ENCODE measurements at regions not wholly inside any gene's neighbourhood (a gene's known extent, or its start where the extent isn't known, plus 50 kb on each side); places are given as distances from the start of the nearest gene placed in this dataset.

DNA sequence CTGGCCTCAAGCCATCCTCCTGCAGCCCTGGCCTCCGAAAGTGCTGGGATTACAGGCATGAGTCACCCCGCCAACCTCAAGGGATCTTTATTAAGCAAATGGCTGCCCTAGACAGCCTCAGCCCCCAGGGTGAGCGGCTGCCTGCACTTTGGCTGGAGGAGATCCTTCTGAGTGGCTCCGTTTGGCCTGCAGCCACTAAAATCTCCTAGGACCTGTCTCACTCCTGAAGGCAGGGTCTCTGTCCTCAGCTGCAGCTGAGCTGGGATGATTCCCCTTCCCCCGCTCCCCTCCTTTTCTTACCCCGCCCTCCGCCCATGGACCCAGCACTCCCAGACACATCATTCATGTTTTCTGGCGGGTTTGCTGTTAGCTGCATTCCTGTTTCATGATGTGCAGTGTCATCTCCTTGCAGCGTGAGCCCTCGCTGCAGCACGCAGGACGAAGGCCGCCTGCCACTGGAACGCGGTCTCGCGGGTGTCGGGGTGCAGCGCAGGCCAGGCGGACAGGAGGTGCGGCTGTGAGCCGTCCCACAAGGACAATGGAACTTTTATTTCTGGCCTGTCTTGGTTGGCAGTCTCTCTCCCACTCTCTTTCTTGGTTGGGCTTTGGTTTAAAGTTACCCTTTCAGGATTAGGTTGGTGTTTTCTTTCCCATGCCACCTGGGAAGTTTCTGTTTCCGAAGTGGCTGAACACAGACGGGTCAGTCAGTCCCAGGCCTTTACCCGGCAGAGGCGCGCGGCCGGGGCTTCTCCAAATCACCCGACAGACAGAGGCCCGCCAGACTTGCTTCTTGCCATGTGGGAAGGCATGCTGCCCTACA lies 137.1 kb downstream of the FOXD1 start:
- no peaks in the 10 kb centered on the region for H3K9me3 Mint-ChIP-seq
- DNase-seq (ENCODE audit: low spot score), result no peak
- no peak overlapping the region for H3K4me3 Mint-ChIP-seq (ENCODE audit: low read depth)
- H3K27ac Mint-ChIP-seq, result no peak overlapping the region
- H3K4me1 Mint-ChIP-seq (ENCODE audit: low read depth), result no peaks in the 10 kb centered on the region
- H3K36me3 Mint-ChIP-seq (ENCODE audit: low read depth), result no peaks in the 10 kb centered on the region
- peaks cover 56% of the 10 kb centered on the region for H3K27me3 Mint-ChIP-seq (ENCODE audit: low read depth)
- intact Hi-C loops (cut with micrococcal nuclease), result loop anchor here (5.0 kb wide), 1 partner anchor 66 kb away; no protein-coding TSS in a partner anchor

DNA sequence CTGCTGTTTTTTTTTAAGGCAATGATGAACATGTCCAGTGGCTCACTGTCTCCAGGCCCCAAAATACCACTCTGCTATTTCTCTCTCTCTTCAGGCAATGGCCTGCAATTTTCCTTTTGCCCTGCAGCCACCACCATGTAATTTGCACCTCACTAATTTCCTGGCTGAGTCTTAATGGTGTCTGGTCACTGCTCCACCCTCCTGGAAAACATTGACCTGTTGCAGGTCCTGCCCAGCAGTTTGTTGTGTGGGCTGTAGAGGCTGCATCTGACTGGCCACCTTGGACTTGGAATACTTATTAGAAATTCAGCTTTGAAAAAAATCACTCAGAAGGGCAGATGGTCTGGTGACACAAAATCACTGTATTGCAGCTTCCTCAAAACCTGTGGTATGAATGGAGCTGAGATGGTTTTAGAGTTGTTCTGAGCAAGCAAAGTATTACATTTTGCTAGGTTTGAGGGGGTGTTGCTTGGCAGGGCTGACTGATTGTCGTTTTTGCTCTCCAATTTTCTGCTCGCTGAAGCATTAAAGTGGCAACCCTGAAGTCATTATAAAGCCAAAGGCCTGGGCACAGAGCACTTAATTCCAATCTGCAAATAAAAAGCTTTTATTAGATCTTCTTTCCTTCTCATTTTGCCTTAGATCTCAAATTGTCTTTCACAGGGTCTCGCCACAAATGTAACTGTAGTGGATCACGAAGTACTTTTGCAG lies 134.8 kb downstream of the TMEM174 start:
- Mint-ChIP-seq H3K4me1 (ENCODE audit: low read depth) (peaks cover under 1% of the 10 kb centered on the region), H3K9me3 (no peaks in the 10 kb centered on the region), H3K36me3 (ENCODE audit: low read depth) (no peaks in the 10 kb centered on the region), H3K27me3 (ENCODE audit: low read depth) (peaks cover 65% of the 10 kb centered on the region), H3K27ac (no peak overlapping the region), H3K4me3 (ENCODE audit: low read depth) (no peak overlapping the region)
- intact Hi-C loops (cut with micrococcal nuclease), result no loop called here
- DNase-seq (ENCODE audit: low spot score), result no peak

DNA sequence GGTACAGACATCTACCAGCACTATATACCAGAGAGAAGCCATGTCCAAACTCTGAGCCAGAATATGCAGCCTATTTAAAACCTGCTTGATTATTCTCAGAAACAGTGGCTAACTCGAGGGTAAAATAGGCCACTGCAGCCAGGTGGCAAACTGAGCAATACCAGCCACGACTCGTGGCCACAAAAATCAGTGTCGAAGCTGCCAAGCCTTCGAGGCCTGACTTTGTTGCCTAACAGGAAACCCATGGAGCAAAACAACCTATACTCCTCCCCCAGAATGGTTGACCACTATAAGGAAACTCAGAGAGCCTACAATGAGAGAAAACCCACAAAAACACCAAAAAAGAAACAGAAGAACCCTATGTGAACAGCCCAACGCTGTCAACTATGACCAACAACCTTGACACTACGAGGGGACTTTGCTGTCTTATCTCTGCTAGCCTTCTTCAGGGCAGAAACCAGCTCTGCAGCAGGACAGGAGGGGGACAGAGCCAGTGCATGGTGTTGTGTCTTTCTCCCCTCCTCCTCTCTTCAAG lies 133.8 kb downstream of the TMEM174 start:
- intact Hi-C loops (cut with micrococcal nuclease), result no loop called here
- H3K4me1 Mint-ChIP-seq (ENCODE audit: low read depth), result peaks cover 2% of the 10 kb centered on the region
- H3K4me3 Mint-ChIP-seq (ENCODE audit: low read depth), result no peak overlapping the region
- DNase-seq (ENCODE audit: low spot score), result no peak
- H3K27ac Mint-ChIP-seq, result no peak overlapping the region
- H3K36me3 Mint-ChIP-seq (ENCODE audit: low read depth), result no peaks in the 10 kb centered on the region
- no peaks in the 10 kb centered on the region for H3K9me3 Mint-ChIP-seq
- H3K27me3 Mint-ChIP-seq (ENCODE audit: low read depth), result peaks cover 64% of the 10 kb centered on the region

DNA sequence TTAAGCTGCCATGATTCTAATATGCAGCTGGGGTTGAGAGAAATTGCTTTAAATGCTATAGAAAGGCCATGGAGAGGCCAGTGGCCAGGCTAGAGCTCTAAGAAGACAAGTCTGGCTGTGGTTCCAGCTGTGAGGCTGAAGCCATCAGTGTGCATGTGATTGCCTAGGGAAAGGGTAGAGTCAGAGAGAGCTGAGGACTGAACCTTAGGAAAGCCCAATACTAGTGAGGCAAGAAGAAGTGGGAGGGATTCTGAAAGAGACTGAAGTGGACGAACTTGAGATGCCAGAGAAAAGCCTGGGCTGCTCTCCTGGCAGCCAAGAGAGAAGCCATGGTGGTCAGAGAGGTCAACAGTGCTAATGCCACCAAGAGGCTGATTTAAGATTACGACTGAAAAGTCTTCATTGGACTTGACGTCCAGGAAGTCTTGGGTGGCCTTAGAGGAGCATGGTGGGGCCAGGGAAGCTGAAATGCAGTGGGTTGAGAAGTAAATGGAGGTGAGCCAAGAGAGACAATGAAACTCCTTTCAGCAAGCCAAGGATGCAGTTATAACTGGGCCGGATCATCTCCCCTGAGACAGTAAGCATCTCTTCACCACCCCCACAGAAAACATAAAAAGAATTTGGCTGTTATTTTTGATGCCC lies 133.2 kb downstream of the TMEM174 start:
- Mint-ChIP-seq H3K36me3 (ENCODE audit: low read depth) (no peaks in the 10 kb centered on the region), H3K4me1 (ENCODE audit: low read depth) (peaks cover 2% of the 10 kb centered on the region), H3K9me3 (no peaks in the 10 kb centered on the region), H3K27ac (no peak overlapping the region), H3K4me3 (ENCODE audit: low read depth) (no peak overlapping the region), H3K27me3 (ENCODE audit: low read depth) (peaks cover 65% of the 10 kb centered on the region)
- intact Hi-C loops (cut with micrococcal nuclease), result no loop called here
- no peak for DNase-seq (ENCODE audit: low spot score)

DNA sequence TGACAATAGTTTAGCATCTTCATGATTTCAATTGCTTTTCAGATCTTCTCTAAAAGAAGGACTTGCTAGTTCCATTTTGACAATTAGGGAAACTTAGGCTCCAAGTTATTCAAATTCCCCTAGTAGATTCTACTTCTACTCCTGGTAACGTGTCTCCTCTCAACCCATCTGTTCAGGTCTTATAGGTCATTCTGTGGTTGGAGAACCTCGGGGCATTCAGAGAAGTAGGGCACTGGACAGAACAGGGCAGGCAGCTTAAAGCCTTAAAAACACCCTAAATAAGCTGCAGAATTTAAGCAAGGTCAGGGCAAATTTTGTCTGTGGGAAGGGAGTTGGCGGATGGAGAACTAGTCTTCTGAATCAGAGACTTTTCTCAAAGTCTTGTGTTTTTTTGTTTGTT lies 132.4 kb downstream of the TMEM174 start:
- no peak overlapping the region for H3K4me3 Mint-ChIP-seq (ENCODE audit: low read depth)
- peaks cover 2% of the 10 kb centered on the region for H3K4me1 Mint-ChIP-seq (ENCODE audit: low read depth)
- no peak for DNase-seq (ENCODE audit: low spot score)
- no peaks in the 10 kb centered on the region for H3K36me3 Mint-ChIP-seq (ENCODE audit: low read depth)
- intact Hi-C loops (cut with micrococcal nuclease), result no loop called here
- no peaks in the 10 kb centered on the region for H3K9me3 Mint-ChIP-seq
- peaks cover 71% of the 10 kb centered on the region for H3K27me3 Mint-ChIP-seq (ENCODE audit: low read depth)
- H3K27ac Mint-ChIP-seq, result no peak overlapping the region

DNA sequence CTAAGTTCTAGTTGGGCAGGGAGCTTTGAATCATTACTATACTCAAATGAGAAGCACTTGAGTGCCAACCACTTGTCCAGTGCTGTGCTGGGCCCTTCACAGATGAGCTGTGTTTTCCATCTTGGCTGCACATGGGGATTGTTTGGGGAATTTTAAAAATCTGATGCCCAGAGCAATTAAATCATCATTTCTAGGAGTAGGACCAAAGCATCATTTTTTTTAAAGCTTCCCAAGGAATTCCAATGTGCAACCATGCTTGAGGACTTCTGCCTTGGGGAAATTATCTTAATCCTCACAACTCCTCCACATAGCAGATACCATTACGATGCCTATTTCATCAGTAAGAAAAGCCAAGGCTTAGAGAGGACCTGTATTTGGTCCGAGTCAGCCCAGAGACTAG lies 131.4 kb downstream of the TMEM174 start:
- intact Hi-C loops (cut with micrococcal nuclease), result loop anchor here (5.0 kb wide), 1 partner anchor 78 kb away; no protein-coding TSS in a partner anchor
- DNase-seq (ENCODE audit: low spot score), result no peak
- peaks cover 2% of the 10 kb centered on the region for H3K4me1 Mint-ChIP-seq (ENCODE audit: low read depth)
- no peak overlapping the region for H3K4me3 Mint-ChIP-seq (ENCODE audit: low read depth)
- H3K36me3 Mint-ChIP-seq (ENCODE audit: low read depth), result peaks cover 5% of the 10 kb centered on the region
- H3K27ac Mint-ChIP-seq, result no peak overlapping the region
- H3K27me3 Mint-ChIP-seq (ENCODE audit: low read depth), result peaks cover 79% of the 10 kb centered on the region
- no peaks in the 10 kb centered on the region for H3K9me3 Mint-ChIP-seq

DNA sequence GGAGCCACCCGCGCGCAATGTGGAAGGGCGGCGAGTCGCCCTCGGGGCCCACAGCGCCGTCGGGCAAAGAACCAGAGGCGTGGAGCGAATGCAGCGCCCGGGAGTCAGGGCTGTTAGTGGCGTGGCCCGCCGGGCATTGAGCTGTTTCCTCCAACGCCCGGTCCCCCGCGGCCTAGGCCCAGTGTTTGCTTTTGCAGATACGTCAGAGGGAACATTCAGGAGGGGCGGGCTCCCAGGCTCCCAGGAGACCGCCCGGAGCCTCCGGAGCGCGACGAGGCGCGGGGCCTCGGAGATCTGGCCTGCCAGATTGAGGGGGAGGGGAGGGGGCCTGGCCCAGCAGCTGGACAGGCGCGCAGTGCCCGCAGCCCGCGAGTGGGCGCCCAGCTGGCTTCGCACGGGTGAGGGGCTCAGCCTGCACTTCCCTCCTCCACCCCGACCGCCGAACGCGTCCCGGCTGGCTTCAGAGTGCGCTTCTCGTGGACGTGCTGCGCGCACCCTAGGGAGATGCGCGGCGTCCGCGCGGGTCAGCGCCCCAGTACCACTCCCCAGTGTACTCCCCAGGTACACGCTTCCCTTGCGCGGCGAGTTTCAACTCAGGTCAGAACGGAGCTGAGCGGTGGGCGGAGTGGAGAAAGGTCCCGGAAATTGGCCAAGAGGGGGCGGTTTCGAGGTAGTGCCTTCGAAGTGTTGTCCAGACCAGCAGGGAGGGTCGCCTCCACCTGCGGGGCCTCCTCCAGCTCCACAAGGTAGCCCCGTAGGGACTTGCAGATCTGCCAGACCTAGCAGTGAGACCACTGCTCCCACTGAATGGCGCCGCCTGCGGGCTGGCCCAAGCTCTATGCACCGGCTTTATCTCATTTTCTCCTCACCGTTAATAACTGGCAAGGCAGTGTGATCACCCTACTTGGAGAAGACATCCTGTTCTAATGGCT lies 130.4 kb downstream of the TMEM174 start:
- Mint-ChIP-seq H3K4me3 (ENCODE audit: low read depth) (no peak overlapping the region), H3K4me1 (ENCODE audit: low read depth) (peaks cover 2% of the 10 kb centered on the region), H3K36me3 (ENCODE audit: low read depth) (peaks cover 5% of the 10 kb centered on the region), H3K27me3 (ENCODE audit: low read depth) (peaks cover 86% of the 10 kb centered on the region), H3K9me3 (no peaks in the 10 kb centered on the region), H3K27ac (no peak overlapping the region)
- DNase-seq (ENCODE audit: low spot score), result no peak
- intact Hi-C loops (cut with micrococcal nuclease), result loop anchor here (2.0 to 5.0 kb wide), 2 partner anchors 79 to 133 kb away; no protein-coding TSS in a partner anchor

DNA sequence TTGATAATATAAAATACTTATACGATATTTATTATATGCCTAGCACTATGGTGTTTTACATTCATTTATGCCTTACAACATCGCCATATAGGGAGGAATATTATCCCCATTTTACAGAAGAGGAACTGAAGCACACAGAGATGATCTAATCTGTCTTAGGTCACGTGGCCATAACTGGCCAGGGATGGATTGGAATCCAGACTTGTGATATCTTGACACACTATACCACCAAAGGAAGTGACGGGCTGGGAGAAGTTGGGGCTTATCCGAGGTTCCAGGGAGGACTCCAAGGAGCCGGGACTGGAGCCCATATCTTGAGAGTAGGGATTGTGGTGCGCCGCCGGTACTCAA lies 129.8 kb downstream of the TMEM174 start:
- intact Hi-C loops (cut with micrococcal nuclease), result loop anchor here (2.0 to 5.0 kb wide), 2 partner anchors 80 to 134 kb away; no protein-coding TSS in a partner anchor
- H3K36me3 Mint-ChIP-seq (ENCODE audit: low read depth), result peaks cover 5% of the 10 kb centered on the region
- DNase-seq (ENCODE audit: low spot score), result no peak
- no peaks in the 10 kb centered on the region for H3K9me3 Mint-ChIP-seq
- no peak overlapping the region for H3K4me3 Mint-ChIP-seq (ENCODE audit: low read depth)
- peaks cover 84% of the 10 kb centered on the region for H3K27me3 Mint-ChIP-seq (ENCODE audit: low read depth)
- peaks cover 2% of the 10 kb centered on the region for H3K4me1 Mint-ChIP-seq (ENCODE audit: low read depth)
- no peak overlapping the region for H3K27ac Mint-ChIP-seq

DNA sequence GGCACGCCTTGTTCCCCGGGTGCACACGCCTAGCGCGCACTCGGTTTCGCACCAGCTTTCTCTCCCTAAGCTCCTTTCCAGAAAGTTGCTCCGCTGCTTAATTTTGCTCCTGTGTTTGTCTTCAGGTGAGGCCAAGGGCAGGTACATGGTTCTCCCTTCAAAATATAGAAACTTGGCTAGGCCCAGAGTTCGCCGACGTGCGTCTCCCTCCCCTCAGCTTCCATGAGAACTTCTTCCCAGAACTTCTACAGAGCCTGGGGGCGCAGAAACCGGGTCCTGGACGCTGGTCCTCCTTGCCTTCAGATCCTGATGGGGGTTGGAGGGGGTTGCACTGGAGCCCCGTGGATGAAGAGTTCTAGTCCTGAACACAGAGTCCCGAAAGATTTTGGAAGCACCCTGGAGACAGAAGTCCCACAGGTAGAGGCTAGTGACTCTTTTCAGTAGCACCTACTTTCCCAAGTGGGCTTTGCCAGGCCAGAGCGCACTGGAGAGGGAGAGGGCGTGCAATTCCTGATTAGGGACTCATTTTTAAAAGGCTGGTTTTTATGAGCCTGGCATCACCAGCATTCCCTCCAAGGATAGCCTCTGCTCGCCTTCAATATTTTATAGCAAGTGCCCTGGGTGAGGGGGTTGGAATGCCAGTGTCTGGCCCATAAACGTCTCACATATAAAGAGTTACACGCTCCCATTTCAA lies 128.4 kb downstream of the TMEM174 start:
- H3K4me1 Mint-ChIP-seq (ENCODE audit: low read depth), result peaks cover 2% of the 10 kb centered on the region
- DNase-seq (ENCODE audit: low spot score), result no peak
- peaks cover 5% of the 10 kb centered on the region for H3K36me3 Mint-ChIP-seq (ENCODE audit: low read depth)
- no peak overlapping the region for H3K27ac Mint-ChIP-seq
- no peaks in the 10 kb centered on the region for H3K9me3 Mint-ChIP-seq
- peaks cover 83% of the 10 kb centered on the region for H3K27me3 Mint-ChIP-seq (ENCODE audit: low read depth)
- intact Hi-C loops (cut with micrococcal nuclease), result loop anchor here (5.0 kb wide), 1 partner anchor 81 kb away; no protein-coding TSS in a partner anchor
- H3K4me3 Mint-ChIP-seq (ENCODE audit: low read depth), result no peak overlapping the region

DNA sequence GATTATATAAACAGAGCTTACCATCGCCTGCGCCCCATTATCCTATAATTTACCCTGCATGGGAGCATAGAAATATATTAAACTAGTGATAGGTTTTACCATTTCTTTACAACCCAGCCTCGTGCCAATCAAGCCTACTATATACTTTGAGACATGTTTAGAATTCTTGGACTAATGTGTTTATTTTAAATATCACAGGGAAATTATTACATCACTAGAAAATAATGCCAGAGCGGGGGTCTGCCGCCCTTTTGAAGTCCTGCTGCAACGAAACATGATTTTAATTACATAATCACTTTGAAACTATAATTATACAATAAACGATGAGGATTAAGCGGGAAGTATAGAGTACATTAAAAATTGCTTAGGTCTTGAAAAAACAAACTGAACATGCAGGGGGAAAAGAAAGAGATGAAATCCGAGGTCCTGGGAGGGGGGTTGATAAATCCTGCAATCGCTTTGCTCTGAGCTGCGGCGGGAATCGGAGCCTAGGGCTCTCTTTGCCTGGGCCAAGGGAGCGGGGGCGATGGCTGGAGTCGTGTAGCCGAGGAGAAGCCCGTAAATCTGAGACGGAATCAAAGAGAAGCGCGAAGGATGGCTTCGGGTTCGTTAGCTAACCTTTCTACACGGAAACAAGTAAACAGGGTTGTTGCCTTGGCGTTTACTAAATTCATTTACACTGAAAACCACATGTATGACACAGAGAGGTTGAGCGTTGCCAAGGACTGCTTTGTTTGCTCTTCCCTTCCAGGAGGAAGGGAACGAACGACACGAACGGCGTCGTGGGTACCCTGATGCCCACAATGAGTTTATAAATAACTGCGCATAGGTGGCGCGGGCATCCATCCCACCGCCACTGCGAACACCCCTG lies 127.6 kb downstream of the TMEM174 start:
- Mint-ChIP-seq H3K27me3 (ENCODE audit: low read depth) (peaks cover 83% of the 10 kb centered on the region), H3K36me3 (ENCODE audit: low read depth) (peaks cover 5% of the 10 kb centered on the region), H3K4me3 (ENCODE audit: low read depth) (no peak overlapping the region), H3K4me1 (ENCODE audit: low read depth) (peaks cover 2% of the 10 kb centered on the region), H3K9me3 (no peaks in the 10 kb centered on the region), H3K27ac (no peak overlapping the region)
- no peak for DNase-seq (ENCODE audit: low spot score)
- intact Hi-C loops (cut with micrococcal nuclease), result loop anchor here (5.0 kb wide), 1 partner anchor 82 kb away; no protein-coding TSS in a partner anchor

All from activated T-helper 2 cell treated with anti-CD3 and anti-CD28 coated beads, Interferon-gamma antibody, Interleukin-2, Interleukin-4, amounts not matched to agents 10 μg/mL and 5 μg/mL and 100 μg/mL, durations not matched to agents 14 hours and 24 hours and 36 hours (primary cell).